HG03175 (cell line): ENCODE measurements at regions not wholly inside any gene's neighbourhood (a gene's known extent, or its start where the extent isn't known, plus 50 kb on each side); places are given as distances from the start of the nearest gene placed in this dataset.

Source experiments
- ATAC-seq: cut with Tn5 transposase; IDR thresholded peaks from one replicate; pipeline ENCODE4 v1.9.1; 2021; ENCODE audit warnings: mild to moderate bottlenecking, moderate library complexity; ENCODE audit not compliant: unreplicated experiment

- no peak for ATAC-seq
These were observed 833.1 kb downstream of the BCL11A start for GRCh38 chr2:59720296-59720866.

- ATAC-seq: no peak
These were observed 839.9 kb downstream of the BCL11A start for GRCh38 chr2:59713577-59713976.

DNA sequence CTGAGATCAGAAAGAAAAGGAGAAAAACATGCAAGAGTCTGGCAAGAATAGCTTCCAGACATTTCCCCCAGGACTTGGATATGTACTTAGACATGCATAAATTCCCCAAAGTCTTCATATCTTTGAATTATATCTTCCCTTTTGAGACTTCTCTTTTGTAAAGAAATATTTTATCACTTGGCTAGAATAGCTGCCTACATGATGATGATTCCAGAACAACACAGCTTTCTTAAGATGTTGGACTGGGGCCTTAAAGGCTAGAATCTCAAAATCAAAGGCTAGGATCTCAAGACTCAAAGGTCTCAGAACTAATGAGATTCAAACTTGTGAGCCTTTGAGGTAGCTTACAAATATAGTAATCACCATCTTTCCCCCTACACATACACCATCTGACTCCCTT lies 842.3 kb downstream of the BCL11A start:
- no peak for ATAC-seq

DNA sequence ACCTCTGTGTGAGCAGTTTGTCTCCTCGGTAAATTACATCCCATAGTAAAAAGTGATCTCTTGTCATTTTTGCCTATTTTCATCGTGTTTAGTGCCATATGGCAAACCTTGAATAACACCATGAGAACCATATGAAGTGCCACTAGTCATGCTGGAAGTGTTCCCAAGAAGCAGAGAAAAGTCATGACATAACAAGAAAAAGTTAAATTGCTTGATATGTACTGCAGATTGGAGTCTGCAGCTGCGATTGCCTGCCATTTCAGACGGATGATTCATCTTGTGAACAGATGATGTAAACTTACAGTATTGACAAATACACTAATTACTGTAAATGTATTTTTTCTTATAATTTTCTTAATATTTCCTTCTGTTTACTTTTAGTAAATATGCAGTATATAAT lies 846.7 kb downstream of the BCL11A start:
- no peak for ATAC-seq

DNA sequence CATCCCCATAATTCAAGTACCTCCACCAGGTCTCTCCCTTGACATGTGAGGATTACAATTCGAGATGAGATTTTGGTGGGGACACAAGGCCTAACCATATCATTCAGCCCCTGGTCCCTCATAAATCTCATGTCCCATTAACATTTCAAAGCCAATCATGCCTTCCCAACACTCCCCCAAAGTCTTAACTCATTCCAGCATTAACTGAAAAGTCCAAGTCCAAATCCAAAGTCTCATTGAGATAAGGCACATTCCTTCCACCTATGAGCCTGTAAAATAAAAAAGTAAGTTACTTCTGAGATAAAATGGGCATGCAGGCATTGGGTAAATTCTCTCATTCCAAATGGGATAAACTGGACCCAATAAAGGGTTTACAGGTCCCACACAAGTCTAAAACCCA lies 849.7 kb downstream of the BCL11A start:
- no peak for ATAC-seq

- ATAC-seq: no peak
These were observed 851.4 kb downstream of the BCL11A start for GRCh38 chr2:59702026-59702425.

- ATAC-seq: no peak
These were observed 852.0 kb downstream of the BCL11A start for GRCh38 chr2:59701271-59701994.

- ATAC-seq: no peak
These were observed 859.3 kb downstream of the BCL11A start for GRCh38 chr2:59694176-59694575.

- ATAC-seq: no peak
These were observed 860.1 kb downstream of the BCL11A start for GRCh38 chr2:59693231-59693959.

DNA sequence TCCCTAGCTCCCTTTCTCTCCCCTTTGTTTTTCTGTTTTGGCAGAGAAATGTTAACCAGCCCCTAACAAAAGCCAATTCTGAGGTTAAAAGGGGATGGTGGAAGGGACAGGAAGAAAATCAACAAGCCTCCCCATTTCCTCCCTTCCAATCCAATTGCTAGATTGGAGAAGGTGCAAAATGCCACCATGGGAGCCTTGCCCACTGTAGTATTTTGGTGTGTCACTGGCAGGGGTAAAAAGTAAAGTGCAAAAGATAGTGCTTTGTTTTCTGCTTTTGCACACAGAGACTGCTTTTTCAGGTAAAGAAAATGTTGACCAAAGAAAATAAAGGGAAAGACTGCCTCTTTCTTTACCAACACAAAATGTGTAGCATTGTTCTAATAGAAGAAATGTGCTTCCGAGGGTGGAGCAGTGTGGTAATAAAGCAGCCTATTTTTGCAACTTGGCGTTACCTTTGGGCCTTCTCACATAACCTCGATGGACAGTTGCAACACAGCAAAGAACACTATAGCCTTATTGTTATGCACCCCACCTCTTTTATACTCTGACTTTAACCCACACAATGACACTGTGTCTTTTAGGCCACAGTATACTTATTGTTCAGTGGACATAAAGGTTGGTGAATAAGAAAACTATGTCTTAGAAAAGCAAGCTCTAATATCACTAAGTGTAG lies 861.8 kb downstream of the BCL11A start:
- ATAC-seq: no peak

GRCh38 chr2:59690849-59691248 lies 862.6 kb downstream of the BCL11A start:
- ATAC-seq: no peak

DNA sequence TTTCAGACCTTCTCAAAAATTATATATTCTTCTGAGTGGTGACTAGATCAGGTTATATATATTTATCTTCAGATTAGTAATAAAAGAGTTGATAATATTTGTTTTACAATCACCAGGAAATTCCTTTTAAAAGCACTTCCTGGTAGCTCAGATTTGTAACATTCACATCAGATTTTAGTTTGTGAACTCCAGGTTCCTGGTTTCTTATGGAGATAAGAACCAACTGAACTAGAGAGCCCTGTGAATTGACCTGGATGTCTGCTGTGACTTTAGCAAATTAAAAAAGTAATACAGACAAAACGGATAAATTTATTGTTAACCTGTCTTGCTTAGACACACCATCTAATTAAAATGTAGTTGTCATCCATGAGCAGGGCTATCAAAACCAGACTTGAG lies 868.7 kb downstream of the BCL11A start:
- no peak for ATAC-seq

- no peak for ATAC-seq
These were observed 869.2 kb downstream of the BCL11A start for GRCh38 chr2:59684116-59684770.

DNA sequence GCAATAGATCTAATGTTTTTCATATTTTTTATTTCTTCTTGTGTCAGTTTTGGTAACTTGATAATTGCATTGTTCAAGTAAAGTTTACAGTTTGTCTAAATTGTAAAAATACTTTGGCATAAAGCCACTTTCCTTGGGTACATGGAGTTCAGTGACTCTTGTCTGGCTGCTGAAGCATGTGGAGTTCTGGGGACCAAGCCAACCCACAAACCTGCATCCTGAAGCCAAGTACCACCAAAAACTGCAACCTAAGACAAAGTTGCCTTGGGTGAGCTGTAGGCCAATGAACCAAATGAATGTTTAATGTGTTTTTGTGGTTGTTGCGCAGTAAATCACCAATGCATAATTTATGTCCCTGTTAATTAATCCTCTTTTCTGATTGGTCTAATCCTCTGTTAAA lies 872.6 kb downstream of the BCL11A start:
- no peak for ATAC-seq

DNA sequence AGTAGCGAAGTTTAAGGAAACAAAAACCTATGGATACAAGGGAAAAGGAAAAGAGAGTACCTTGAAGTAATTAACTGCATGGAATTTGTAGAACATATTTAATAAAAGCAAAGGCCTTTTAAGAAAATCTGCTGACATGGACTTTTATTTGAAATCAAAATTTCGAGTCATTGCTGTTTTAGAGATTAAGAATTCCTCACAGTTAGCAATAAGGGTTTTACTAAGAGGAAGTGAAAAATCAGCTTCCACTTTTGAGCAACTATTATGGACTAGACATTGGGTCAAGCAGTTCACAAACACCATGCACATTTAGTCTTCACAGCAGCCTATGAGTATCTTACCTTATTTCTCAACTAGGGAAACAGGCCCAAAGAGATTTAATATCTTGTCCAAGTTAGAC lies 876.3 kb downstream of the BCL11A start:
- ATAC-seq: no peak

DNA sequence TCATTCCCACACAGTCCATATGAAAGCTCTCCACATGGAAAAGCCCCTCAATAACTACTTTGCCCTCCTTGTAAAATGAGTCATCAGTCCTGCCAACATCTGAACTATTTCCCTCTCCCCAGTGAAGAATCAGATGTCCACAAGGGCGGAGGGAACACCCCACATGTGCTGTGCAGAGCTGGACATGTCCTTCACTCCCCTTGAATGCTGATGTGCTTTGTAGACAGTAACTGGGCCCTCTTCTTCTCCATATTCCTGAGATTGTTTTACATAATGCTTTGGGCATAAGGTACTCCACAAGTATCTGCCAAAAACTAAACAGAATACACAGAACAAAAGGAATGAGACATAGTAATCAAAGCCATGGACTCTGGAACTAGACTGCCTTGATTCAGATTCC lies 879.4 kb downstream of the BCL11A start:
- no peak for ATAC-seq

GRCh38 chr2:59665021-59665420 lies 888.4 kb downstream of the BCL11A start:
- no peak for ATAC-seq

GRCh38 chr2:59662127-59662861 lies 891.2 kb downstream of the BCL11A start:
- no peak for ATAC-seq

DNA sequence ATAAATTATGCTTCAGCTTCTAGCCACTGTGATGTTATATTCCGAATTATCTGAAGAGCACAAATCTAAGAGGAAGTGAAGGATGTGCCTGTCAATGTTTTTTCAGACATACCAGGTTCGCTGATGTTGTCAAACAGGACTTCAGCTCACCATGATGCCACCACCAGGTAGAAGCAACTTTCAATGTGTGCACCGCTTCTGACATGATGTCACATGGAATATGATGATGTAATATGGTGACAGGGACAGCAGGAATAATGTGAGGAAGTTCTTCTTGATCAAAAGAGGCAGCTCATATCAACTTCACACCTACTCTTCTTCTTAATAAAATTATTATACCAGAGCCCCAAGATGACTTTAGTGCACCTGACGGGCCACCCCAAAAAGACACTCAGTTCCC lies 893.2 kb downstream of the BCL11A start:
- no peak for ATAC-seq

GRCh38 chr2:59658906-59659635 lies 894.4 kb downstream of the BCL11A start:
- ATAC-seq: no peak
